LNCaP clone FGC (cell line): ENCODE measurements at regions not wholly inside any gene's neighbourhood (a gene's known extent, or its start where the extent isn't known, plus 50 kb on each side); places are given as distances from the start of the nearest gene placed in this dataset.
A peak's percentile ranks its signal among the peaks of the same experiment; 100 is the strongest.

Experiments
- DNase-seq: peaks from one replicate; pipeline ENCODE4 v3.0.0-alpha.2; 2011; ENCODE audit warnings: low read depth
- H3K4me3 ChIP-seq: 2 replicates; pipeline ENCODE4 v1.5.1; 2011; ENCODE audit warnings: mild to moderate bottlenecking, low read depth, low read length, control low read depth
- TF ChIP-seq, protein P1 (sequence below): IDR thresholded peaks from 2 replicates; pipeline ENCODE4 v1.5.1; 2012; ENCODE audit warnings: mild to moderate bottlenecking; ENCODE audit not compliant: control insufficient read depth, insufficient read depth; ENCODE audit errors: extremely low read depth

GRCh38 chr5:118778941-118779340 lies 209.4 kb downstream of the DTWD2 start:
- H3K4me3 ChIP-seq, result no peak overlapping the region
- TF ChIP-seq, protein P1, sequence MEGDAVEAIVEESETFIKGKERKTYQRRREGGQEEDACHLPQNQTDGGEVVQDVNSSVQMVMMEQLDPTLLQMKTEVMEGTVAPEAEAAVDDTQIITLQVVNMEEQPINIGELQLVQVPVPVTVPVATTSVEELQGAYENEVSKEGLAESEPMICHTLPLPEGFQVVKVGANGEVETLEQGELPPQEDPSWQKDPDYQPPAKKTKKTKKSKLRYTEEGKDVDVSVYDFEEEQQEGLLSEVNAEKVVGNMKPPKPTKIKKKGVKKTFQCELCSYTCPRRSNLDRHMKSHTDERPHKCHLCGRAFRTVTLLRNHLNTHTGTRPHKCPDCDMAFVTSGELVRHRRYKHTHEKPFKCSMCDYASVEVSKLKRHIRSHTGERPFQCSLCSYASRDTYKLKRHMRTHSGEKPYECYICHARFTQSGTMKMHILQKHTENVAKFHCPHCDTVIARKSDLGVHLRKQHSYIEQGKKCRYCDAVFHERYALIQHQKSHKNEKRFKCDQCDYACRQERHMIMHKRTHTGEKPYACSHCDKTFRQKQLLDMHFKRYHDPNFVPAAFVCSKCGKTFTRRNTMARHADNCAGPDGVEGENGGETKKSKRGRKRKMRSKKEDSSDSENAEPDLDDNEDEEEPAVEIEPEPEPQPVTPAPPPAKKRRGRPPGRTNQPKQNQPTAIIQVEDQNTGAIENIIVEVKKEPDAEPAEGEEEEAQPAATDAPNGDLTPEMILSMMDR, result no peak
- no peak for DNase-seq

GRCh38 chr5:118777189-118777736 lies 211.1 kb downstream of the DTWD2 start:
- no peak for DNase-seq
- H3K4me3 ChIP-seq, result no peak overlapping the region
- TF ChIP-seq, protein P1, result no peak

GRCh38 chr5:118776755-118777154 lies 211.6 kb downstream of the DTWD2 start:
- TF ChIP-seq, protein P1, result no peak
- DNase-seq, result no peak

DNA sequence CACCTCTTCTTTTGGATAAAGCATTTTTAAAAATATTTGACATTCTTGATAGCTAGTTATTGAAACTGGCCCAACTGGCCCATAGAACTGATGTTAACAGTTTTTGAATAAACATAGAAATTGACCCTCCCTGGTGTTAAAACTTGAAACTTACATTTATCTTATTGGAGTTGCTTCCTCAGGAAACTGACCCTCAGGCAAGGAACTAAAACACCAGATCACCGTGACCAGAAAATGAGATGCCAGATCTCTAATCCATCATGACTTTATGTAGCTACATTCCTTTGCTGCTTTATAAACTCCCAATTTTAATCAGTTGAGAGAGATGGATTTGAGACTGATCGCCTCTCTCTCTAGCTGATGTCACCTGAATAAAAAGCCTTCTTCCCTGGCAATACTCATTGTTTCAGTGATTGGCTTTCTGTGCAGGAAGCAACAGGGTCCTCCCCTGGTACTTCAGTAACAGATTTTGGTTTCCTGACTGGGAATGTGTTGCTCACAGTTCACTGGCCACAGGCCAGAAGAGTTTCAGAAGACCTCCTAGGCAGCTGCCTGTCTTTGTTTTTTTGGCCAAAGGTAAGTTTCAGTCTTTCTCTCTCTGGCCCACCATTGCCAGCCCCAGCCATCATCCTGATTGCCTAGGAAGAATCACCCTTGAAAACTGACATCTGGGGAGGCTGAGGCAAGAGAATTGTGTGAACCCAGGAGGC lies 212.4 kb downstream of the DTWD2 start:
- TF ChIP-seq, protein P1, result no peak
- no peak for DNase-seq
- no peak overlapping the region for H3K4me3 ChIP-seq

More at GRCh38 chr5:118776755-118777154, 211.6 kb downstream of the DTWD2 start:
- no peak overlapping the region for H3K4me3 ChIP-seq

GRCh38 chr5:118768607-118769175 lies 219.7 kb downstream of the DTWD2 start:
- peak; percentile 61 for DNase-seq
- no peak overlapping the region for H3K4me3 ChIP-seq
- TF ChIP-seq, protein P1, result no peak

DNA sequence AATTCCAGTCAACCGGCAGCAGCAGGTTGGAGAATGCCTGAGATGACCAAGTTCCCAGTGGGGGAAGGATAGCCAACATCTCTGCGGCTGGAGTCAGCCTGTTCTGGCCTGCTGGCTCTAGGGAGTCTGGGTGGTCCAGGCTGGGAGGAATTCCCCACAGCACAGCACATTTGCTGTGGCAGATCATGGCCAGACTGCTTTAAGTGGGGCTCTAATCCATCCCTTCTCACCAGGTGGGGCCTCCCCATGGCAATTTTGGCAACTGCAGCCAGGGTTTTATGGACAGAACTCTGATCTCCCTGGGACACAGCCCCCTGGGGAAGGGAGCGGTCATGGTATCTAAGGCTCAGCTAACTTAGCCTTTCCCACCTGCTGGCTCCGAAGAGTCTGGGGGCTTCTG lies 226.1 kb downstream of the DTWD2 start:
- H3K4me3 ChIP-seq, result no peak overlapping the region
- TF ChIP-seq, protein P1, result no peak
- no peak for DNase-seq

- DNase-seq, result no peak
- TF ChIP-seq, protein P1, result no peak
- no peak overlapping the region for H3K4me3 ChIP-seq
Observed at GRCh38 chr5:118761814-118762213, 226.5 kb downstream of the DTWD2 start.
